Memory B cell (primary cell): ENCODE measurements at regions not wholly inside any gene's neighbourhood (a gene's known extent, or its start where the extent isn't known, plus 50 kb on each side); places are given as distances from the start of the nearest gene placed in this dataset.
"Not testable (repeated sequence)": the region's sequence is repeated elsewhere in the genome, so short reads cannot be mapped to it uniquely, and the experiment has no call there.

Experiments used
- ATAC-seq: fragments of 150-1000 bp; cut with Tn5 transposase; 2 replicates; pipeline ENCODE4 v1.10.0; 2021; ENCODE audit warnings: low read depth, mild to moderate bottlenecking, moderate library complexity
- DNase-seq, 2 donors: peaks; one replicate each; pipeline ENCODE4 v3.0.0; 2022; ENCODE audit warnings: low spot score in 2 of 2
- H3K27ac Mint-ChIP-seq: one replicate; pipeline ENCODE4 v1.8.0; 2022; ENCODE audit warnings: mild to moderate bottlenecking, moderate library complexity, mixed read lengths
- H3K27me3 Mint-ChIP-seq: one replicate; pipeline ENCODE4 v1.8.0; 2022; ENCODE audit warnings: mixed read lengths
- H3K36me3 Mint-ChIP-seq: one replicate; pipeline ENCODE4 v1.8.0; 2022; ENCODE audit warnings: mild to moderate bottlenecking, mixed read lengths
- H3K4me1 Mint-ChIP-seq: one replicate; pipeline ENCODE4 v1.8.0; 2022; ENCODE audit warnings: mixed read lengths
- H3K4me3 Mint-ChIP-seq: one replicate; pipeline ENCODE4 v1.8.0; 2022; ENCODE audit warnings: mild to moderate bottlenecking, moderate library complexity, mixed read lengths
- H3K9me3 Mint-ChIP-seq: one replicate; pipeline ENCODE4 v1.8.0; 2022; ENCODE audit warnings: mixed read lengths

DNA sequence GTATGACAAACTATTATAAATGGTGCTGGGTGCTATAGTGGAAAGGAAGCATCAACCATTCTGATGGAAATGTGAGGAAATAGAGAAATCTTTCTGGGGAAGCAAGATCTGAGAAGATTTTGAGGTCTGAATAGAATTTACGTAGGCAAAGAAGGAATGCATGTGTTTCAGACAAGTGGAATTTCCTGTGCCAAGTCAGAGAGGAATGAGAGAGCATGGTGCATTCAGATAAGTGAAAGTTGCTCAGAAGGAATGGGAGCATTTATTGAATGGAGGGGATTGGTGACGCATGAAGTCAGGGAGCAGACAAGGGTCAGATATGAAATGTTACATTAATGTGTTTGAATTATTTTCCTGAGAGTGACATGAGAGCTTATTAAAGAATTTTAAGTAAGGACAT lies 725.5 kb downstream of the METTL15 start:
- no peak for DNase-seq
- H3K27me3 Mint-ChIP-seq, result no peaks in the 10 kb centered on the region

DNA sequence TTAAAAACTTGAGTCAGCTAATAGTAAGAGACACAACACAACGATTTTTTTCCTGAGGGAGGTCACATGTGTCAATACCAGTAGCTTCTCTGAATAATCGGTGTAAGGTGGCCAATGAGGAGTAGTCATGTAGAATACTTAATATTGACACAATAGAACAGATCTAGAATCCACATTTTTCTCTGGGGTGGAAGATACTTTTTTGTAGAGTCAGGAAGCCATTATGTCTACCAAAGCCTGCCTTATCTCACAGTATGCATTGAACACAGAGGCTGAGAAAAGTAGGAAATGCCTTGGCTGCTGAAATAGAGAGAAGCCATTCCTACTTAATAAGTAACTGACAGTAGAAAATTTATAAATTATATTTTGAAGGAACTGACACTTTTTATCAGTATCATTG lies 725.0 kb downstream of the METTL15 start:
- DNase-seq, result no peak
- H3K4me3 Mint-ChIP-seq, result no peak overlapping the region
- no peaks in the 10 kb centered on the region for H3K27me3 Mint-ChIP-seq
- peaks cover 3% of the 10 kb centered on the region for H3K9me3 Mint-ChIP-seq
- ATAC-seq, result no peak
- no peak overlapping the region for H3K27ac Mint-ChIP-seq
- no peaks in the 10 kb centered on the region for H3K36me3 Mint-ChIP-seq
- no peaks in the 10 kb centered on the region for H3K4me1 Mint-ChIP-seq

More for the DNA sequence above, 725.5 kb downstream of the METTL15 start:
- Mint-ChIP-seq H3K27ac (no peak overlapping the region), H3K9me3 (peaks cover 3% of the 10 kb centered on the region), H3K4me1 (no peaks in the 10 kb centered on the region), H3K4me3 (no peak overlapping the region), H3K36me3 (no peaks in the 10 kb centered on the region)
- no peak for ATAC-seq

DNA sequence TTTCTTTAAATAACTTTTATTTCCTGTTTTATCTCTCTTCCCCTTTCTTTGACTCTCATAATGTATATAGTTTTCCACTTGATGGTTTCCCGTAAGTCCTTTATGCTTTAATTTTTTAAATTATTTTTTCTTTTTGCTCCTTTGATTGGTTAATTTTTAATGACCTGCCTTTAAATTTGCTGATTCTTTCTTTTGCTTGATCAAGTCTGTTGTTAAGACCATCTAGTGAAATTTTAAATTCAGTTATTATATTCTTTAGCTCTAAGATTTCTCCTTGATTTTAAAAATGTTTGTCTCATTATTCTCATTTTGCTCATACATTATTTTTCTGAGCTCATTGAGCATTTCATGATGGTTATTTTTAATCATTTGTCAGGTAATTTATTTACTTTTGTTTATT lies 718.6 kb downstream of the METTL15 start:
- Mint-ChIP-seq H3K4me1 (no peaks in the 10 kb centered on the region), H3K27me3 (no peaks in the 10 kb centered on the region), H3K9me3 (peaks cover 6% of the 10 kb centered on the region), H3K36me3 (no peaks in the 10 kb centered on the region), H3K27ac (no peak overlapping the region), H3K4me3 (no peak overlapping the region)
- DNase-seq, result no peak
- no peak for ATAC-seq

DNA sequence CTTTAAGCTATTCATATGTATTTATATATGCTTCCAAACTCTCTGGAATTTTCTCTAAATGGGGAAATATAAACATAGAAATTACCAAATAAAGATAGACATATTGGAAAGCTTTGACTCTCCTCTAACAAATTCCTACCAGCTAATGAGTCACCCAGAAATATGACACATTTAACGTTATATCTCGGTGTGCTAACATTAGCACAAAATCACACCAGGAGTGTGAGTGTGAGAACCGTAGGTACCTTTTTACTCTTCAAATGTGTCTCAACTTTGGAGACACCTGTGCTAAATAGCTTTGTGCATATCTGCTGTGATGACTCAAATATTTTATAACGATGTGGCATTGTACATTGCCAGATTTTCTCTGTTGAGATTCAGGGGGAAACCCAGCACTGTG lies 714.4 kb downstream of the METTL15 start:
- ATAC-seq, result no peak
- Mint-ChIP-seq H3K36me3 (no peaks in the 10 kb centered on the region), H3K9me3 (peaks cover 5% of the 10 kb centered on the region), H3K27ac (no peak overlapping the region), H3K4me3 (no peak overlapping the region), H3K4me1 (no peaks in the 10 kb centered on the region), H3K27me3 (no peaks in the 10 kb centered on the region)
- DNase-seq, result no peak

DNA sequence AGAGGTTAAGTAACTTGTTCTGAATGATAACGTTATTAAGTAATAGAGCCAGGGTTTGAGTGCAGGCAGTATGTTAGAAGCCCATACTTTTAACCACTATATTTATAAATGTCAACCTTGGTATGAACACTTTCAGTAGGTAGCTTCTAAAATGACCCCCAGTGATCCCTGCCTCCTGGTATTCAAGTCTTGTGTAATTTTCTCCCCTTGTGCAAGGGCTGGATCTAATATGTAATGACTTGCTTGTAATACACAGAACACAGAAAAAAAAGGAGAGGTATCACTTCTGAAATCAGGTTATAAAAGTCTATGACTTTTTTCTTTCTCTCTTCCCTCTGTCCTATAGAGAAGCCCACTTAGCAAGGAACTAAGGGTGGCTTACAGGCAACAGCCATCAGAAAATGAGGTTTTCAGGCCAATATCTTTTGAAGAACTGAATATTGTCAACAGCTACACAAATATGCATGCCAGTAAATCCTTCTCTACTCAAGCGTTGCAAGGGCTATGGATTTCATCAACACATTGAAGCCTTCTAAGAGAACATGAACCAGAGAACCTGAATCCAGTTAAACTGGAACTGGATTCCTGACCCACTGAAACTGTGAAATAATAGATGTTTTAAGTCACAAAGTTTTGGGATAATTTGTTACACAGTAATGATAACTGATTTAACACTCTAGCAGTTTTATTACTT lies 712.3 kb downstream of the METTL15 start:
- no peaks in the 10 kb centered on the region for H3K36me3 Mint-ChIP-seq
- no peaks in the 10 kb centered on the region for H3K4me1 Mint-ChIP-seq
- H3K9me3 Mint-ChIP-seq, result peaks cover 3% of the 10 kb centered on the region
- H3K27me3 Mint-ChIP-seq, result no peaks in the 10 kb centered on the region
- H3K4me3 Mint-ChIP-seq, result no peak overlapping the region
- no peak overlapping the region for H3K27ac Mint-ChIP-seq
- ATAC-seq, result no peak
- no peak for DNase-seq

DNA sequence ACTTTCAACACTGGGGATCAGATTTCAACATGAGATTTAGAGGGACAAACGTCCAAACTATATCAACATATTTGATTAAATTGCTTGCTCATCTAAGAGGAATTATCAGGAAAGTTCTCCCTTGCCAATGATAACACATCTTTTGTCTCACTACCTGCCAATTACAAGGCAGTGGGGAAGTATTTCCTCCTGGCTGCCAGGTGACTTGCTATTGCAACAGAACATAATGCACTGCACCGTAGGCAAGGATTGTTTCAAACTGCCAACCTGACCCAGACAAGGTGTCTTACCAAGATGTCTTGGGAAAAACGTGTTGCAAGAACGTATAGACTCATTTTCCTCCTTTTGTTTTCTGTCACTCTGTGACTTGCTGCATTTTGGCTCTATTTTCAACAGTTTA lies 711.6 kb downstream of the METTL15 start:
- no peak overlapping the region for H3K4me3 Mint-ChIP-seq
- H3K27me3 Mint-ChIP-seq, result no peaks in the 10 kb centered on the region
- H3K36me3 Mint-ChIP-seq, result no peaks in the 10 kb centered on the region
- no peak for ATAC-seq
- peaks cover 3% of the 10 kb centered on the region for H3K9me3 Mint-ChIP-seq
- no peaks in the 10 kb centered on the region for H3K4me1 Mint-ChIP-seq
- no peak overlapping the region for H3K27ac Mint-ChIP-seq
- DNase-seq, result no peak

DNA sequence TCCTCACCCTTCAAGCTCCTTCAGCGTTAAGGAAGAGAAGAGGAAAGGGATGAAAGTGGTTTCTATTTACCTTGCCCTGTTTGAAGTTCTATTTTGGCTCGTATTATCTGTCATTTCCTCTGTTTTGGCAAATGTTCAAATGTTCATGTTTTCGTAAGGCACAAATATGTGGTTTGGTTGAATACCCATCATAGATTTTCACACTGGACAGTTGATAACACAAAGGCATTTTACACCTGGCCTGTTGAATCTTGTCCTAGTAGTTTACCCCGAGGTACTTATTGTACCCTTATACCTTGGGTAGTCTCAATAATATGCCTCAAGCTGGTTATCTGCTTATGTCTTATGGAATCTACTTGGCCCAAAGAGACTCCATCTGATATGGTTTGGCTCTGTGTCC lies 706.9 kb downstream of the METTL15 start:
- no peak overlapping the region for H3K27ac Mint-ChIP-seq
- no peaks in the 10 kb centered on the region for H3K36me3 Mint-ChIP-seq
- no peak overlapping the region for H3K4me3 Mint-ChIP-seq

DNA sequence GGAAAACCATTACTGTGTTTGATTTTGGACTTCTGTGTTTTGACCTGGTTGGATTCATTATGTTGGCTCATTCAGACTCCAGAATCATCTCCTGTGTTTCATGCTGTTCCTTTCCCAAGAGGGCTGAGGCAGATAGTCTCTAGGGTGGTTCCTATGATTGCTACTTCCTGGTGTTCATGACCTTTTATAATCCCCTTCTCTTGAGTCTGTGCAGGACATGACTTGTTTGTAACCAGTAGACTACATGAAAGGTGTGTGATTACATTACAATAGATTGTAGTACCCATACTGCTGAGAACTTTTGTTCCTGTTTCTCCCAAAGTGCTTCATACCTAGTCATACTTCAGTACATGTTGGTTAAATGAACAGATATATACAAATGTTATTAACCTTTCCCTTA lies 700.6 kb downstream of the METTL15 start:
- Mint-ChIP-seq H3K9me3 (peaks cover 8% of the 10 kb centered on the region), H3K27ac (no peak overlapping the region), H3K27me3 (no peaks in the 10 kb centered on the region), H3K4me3 (no peak overlapping the region), H3K4me1 (no peaks in the 10 kb centered on the region), H3K36me3 (no peaks in the 10 kb centered on the region)
- no peak for DNase-seq
- no peak for ATAC-seq

More for the DNA sequence above, 706.9 kb downstream of the METTL15 start:
- DNase-seq (no peak), ATAC-seq (no peak)
- H3K27me3 Mint-ChIP-seq, result no peaks in the 10 kb centered on the region
- H3K4me1 Mint-ChIP-seq, result no peaks in the 10 kb centered on the region
- H3K9me3 Mint-ChIP-seq, result peaks cover 4% of the 10 kb centered on the region

DNA sequence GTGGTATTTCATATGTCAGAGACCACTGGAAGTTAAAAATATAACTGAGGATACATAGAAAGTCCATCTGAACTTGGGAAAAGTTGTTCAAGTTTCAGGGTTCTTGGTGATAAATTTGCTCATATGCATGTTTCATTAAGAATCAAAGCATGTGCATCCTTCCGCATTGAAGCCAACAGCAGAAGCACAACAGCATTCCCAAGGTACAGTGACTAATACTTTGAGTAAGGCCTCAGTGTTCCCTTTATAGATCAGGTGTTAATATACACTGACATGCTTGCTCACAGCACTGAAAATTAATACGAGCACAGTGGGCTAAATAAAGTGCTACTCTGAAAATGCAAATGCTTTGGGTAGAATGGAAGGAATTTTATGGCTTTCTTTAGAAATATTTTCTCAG lies 691.1 kb downstream of the METTL15 start:
- Mint-ChIP-seq H3K9me3 (peaks cover 6% of the 10 kb centered on the region), H3K27ac (no peak overlapping the region), H3K36me3 (no peaks in the 10 kb centered on the region), H3K27me3 (no peaks in the 10 kb centered on the region), H3K4me1 (no peaks in the 10 kb centered on the region), H3K4me3 (no peak overlapping the region)
- DNase-seq (no peak), ATAC-seq (no peak)

DNA sequence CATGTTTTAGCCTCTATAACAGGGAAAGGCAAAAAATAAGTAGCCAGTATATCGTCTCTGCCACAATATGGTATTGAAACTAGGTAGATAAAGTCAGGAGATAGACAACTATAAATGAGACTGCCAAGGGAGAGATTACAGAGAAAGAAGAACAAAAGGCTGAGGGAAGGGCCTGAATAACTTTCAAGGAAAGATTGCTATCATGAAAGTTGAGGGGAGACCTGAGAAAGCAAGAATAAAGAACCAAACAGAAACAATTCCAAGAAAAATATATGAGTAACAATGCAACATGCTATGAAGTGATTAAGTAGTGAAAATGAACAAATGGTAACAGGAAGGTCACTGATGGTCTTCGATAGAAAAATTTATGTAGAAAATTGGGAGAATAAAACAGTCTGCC lies 690.1 kb downstream of the METTL15 start:
- Mint-ChIP-seq H3K4me1 (no peaks in the 10 kb centered on the region), H3K27me3 (no peaks in the 10 kb centered on the region), H3K4me3 (no peak overlapping the region), H3K9me3 (peaks cover 6% of the 10 kb centered on the region), H3K36me3 (no peaks in the 10 kb centered on the region), H3K27ac (no peak overlapping the region)
- DNase-seq (no peak), ATAC-seq (no peak)

DNA sequence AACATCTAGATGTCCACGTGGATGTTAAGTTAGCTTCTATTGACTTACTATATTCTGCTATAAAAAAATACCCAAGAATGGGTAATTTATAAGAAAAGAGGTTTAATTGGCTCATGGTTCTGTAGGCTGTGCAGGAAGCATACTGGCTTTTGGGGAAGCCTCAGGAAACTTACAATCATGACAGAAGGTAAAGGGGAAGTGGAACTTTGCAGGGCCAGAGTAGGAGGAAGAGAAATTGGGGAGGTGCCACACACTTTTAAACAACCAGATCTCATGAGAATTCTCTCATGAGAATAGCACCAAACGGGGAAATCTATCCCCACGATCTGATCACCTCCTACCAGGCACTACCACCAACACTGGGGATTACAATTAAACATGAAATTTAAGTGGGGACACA lies 689.3 kb downstream of the METTL15 start:
- H3K27me3 Mint-ChIP-seq, result no peaks in the 10 kb centered on the region
- ATAC-seq (no peak), DNase-seq (no peak)
- peaks cover 6% of the 10 kb centered on the region for H3K9me3 Mint-ChIP-seq
- no peaks in the 10 kb centered on the region for H3K36me3 Mint-ChIP-seq
- no peak overlapping the region for H3K27ac Mint-ChIP-seq
- no peaks in the 10 kb centered on the region for H3K4me1 Mint-ChIP-seq
- H3K4me3 Mint-ChIP-seq, result no peak overlapping the region

DNA sequence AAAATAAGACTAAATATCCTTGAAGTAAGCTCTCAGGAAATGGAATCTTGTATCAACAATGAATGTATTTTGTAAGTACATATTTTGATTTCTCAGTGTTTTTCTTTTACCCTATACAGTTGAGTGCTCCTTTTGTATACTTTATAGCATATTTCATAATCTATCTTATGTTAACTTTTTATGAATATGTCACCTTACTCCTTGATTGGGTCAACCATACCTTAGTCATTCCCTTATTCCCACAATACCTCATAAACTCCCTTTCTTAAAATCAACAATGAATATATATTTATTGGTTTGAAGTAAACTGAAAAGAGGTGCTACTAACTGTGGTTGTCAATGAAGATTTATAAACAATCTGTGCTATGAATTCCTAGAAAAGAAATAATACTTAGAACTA lies 686.2 kb downstream of the METTL15 start:
- H3K4me1 Mint-ChIP-seq, result no peaks in the 10 kb centered on the region
- H3K27ac Mint-ChIP-seq, result no peak overlapping the region
- DNase-seq (no peak), ATAC-seq (no peak)
- H3K27me3 Mint-ChIP-seq, result no peaks in the 10 kb centered on the region
- H3K9me3 Mint-ChIP-seq, result peaks cover 12% of the 10 kb centered on the region
- no peaks in the 10 kb centered on the region for H3K36me3 Mint-ChIP-seq
- H3K4me3 Mint-ChIP-seq, result no peak overlapping the region

DNA sequence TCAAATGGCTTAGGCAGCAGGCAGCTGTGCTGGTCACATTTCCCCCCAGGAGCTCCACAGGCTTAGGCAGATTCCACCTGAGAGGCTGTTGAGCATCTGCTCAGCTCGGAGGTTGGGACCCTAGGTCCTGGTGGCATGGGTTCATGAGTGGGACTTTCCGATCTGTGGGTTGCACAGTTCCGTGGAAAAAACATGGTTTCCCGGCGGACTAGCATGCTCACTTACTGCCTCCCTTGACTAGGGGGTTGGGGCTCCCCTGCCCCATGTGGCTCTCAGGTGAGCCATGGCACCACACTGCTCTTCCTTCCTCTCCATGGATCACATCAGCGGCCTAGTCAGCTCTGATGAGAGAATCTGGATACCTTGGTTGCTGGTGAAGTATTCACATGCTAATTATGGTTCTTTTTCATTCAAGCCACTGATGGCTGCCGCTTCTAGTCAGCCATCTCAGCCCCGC lies 685.1 kb downstream of the METTL15 start:
- peaks cover 10% of the 10 kb centered on the region for H3K9me3 Mint-ChIP-seq
- H3K36me3 Mint-ChIP-seq, result no peaks in the 10 kb centered on the region
- no peak overlapping the region for H3K4me3 Mint-ChIP-seq
- no peak overlapping the region for H3K27ac Mint-ChIP-seq
- H3K4me1 Mint-ChIP-seq, result no peaks in the 10 kb centered on the region
- no peaks in the 10 kb centered on the region for H3K27me3 Mint-ChIP-seq
- ATAC-seq (no peak), DNase-seq (no peak)

DNA sequence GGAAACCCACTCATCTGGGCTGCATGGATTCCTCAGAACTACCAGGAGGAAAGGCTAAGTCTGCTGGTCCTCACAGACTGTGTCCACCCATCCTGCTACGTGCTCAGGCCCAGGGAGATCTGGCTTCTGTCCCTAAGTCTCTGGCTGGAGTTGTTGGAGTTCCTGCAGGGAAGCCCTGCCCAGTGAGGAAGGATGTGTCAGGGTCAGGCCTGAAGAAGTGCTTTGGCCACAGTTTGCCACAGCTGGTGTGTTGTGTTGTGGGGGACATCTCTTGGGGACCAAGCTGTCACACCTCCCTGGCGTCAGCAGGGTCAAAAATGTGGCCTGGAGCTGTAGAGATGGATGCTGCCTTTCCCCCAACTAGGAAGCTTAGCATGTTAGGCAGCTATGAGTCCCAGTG lies 684.7 kb downstream of the METTL15 start:
- peaks cover 9% of the 10 kb centered on the region for H3K9me3 Mint-ChIP-seq
- no peaks in the 10 kb centered on the region for H3K36me3 Mint-ChIP-seq
- no peak overlapping the region for H3K27ac Mint-ChIP-seq
- ATAC-seq (no peak), DNase-seq (no peak)
- no peaks in the 10 kb centered on the region for H3K27me3 Mint-ChIP-seq
- no peaks in the 10 kb centered on the region for H3K4me1 Mint-ChIP-seq
- no peak overlapping the region for H3K4me3 Mint-ChIP-seq

DNA sequence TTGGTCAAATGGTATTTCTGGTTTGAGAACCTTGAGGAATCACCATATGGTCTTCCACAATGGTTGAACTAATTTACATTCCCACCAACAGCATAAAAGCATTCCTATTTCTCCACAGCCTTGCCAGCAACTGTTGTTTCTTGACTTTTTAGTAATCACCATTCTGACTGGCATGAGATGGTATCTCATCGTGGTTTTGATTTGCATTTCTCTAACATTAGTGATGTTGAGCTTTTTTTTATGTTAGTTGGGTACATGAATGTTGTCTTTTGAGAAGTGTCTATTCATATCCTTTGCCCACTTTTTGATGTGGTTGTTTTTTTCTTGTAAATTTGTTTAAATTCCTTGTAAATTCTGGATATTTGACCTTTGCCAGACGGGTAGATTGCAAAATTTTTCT lies 679.7 kb downstream of the METTL15 start:
- H3K9me3 Mint-ChIP-seq, H3K27me3 Mint-ChIP-seq, DNase-seq, ATAC-seq, H3K4me3 Mint-ChIP-seq, H3K36me3 Mint-ChIP-seq, H3K27ac Mint-ChIP-seq, H3K4me1 Mint-ChIP-seq: not testable (repeated sequence)
